Pancreas (tissue), 10 donors: ENCODE measurements at regions not wholly inside any gene's neighbourhood (a gene's known extent, or its start where the extent isn't known, plus 50 kb on each side); places are given as distances from the start of the nearest gene placed in this dataset.

Experiments
- ATAC-seq, 4 donors: fragments of 200-7000 bp; cut with Tn5 transposase; one replicate each; pipeline versions ENCODE4 v1.8.0 to v1.9.1; 2020; ENCODE audit warnings: mild to moderate bottlenecking in 4 of 4, moderate library complexity in 4 of 4
- DNase-seq, 6 donors: peaks; one replicate each; pipeline ENCODE4 v3.0.0-alpha.2; 2020
- FAIRE-seq: peaks from 2 replicates; lab custom pipeline; 2012; peaks lifted over from hg19 to GRCh38; lab: Jason Lieb, UNC
- H3K27ac ChIP-seq, 4 donors: fragments of 200-600 bp; sonication (generic); 1 replicate in 3 of 4; 2 replicates in 1 of 4; pipeline versions ENCODE4 v1.5.0 to v1.8.0; 2020
- H3K27me3 ChIP-seq, 4 donors: fragments of 200-600 bp; one replicate each; pipeline ENCODE4 v1.8.0; 2021
- H3K36me3 ChIP-seq, 3 donors: fragments of 200-600 bp; sonication (generic) in 1 of 3; one replicate each; pipeline versions ENCODE4 v1.5.0 to v1.8.0; 2020 to 2021
- H3K4me1 ChIP-seq, 3 donors: fragments of 200-600 bp; one replicate each; pipeline ENCODE4 v1.8.0; 2021
- H3K4me3 ChIP-seq, 4 donors: fragments of 200-600 bp; sonication (generic) in 2 of 4; one replicate each; pipeline versions ENCODE4 v1.5.0 to v1.8.0; 2020 to 2021
- H3K9me3 ChIP-seq, 4 donors: fragments of 200-600 bp; one replicate each; pipeline ENCODE4 v1.8.0; 2021
- WGBS, 2 donors: extraction: QIAGEN DNeasy Blood & Tissue Kit; methylation state at CpG; one replicate each; pipeline ENCODE4 v1.1.7; 2013; 5-methylcytosine and 5-hydroxymethylcytosine counted together
- intact Hi-C, 3 donors: fragments of 100-400 bp; cut with DNase I; formaldehyde crosslinking; loops; one replicate each; pipeline versions ENCODE4 v1.11.1 to v1.14.2; 2022
- TF ChIP-seq, protein P1 (sequence below), 4 donors: fragments of 200-600 bp; sonication (generic) in 3 of 4; IDR thresholded peaks; one replicate each; pipeline versions ENCODE4 v1.5.0 to v1.8.0; 2021; ENCODE audit warnings: antibody characterized with exemption in 4 of 4
- donor health status: healthy with polysubstance abuse.
- donor health status: DM: no; HTN: no; CAD: no; lungs with moderate emphysema.
- donor health status: DM: no; HTN: no; CAD: no.
- donor health status: control.
- donor health status: control.
- donor health status: Bipolar disorder and iron deficiency.
- donor health status: DM: yes; HTN: yes; CAD: no.
- donor health status: DM: no; HTN: no; CAD: no.
- donor health status: DM: no; HTN: no; CAD: no.
- donor health status: DM: yes; HTN: yes; CAD: no.

DNA sequence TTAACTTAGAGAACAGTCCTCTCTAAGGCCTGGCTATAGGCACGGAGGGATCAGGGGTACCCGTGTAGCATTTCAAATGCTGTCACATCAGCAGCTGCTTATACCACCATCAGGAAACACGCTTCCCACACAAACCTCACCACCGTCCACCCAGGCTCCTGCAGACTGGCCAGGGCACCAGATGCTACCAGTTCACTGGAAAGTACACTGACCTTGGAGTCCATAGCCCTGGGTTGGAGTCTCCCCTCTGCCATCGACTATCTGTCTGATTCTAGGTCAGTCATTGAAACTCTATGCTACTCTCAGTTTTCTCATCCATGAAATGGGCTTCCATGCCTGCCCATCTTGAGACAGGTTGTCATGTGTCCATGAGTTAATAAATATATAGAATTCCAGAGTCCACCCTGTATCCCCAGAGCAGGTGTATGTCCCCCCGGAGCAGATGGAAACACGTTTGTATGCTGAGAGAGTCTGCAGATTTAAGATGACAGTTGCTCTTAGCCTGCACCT, 156.0 kb upstream of the SMAD3 start:
- ATAC-seq (no peak), FAIRE-seq (no peak)

DNA sequence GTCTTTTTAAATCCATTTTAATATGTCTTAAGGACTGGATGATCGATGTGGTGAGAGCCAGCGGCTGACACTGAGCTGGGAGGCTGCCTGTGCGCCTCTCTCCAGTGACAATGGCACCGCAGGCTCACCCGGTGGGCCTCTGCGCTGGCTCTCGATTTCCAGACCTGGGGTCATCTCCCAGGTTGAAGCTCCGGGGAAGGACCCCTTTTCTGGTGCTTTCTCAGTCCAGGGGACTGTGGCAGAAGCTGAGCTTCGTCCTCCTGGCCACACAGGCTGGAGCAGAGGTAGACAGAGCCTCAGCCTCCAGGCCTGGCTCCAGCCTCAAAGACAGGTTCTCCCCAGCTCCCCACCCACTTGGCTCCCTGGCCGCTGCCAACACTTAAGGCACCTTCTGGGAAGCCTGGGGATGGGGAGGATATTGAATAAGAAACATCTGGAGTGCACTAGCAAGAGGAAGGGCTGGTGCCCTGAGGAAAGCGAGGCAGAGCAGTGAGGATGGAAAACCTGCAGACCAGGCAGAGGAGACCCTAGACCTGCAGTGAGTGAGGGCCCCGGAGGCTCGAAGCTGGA, 154.2 kb upstream of the SMAD3 start:
- H3K9me3 ChIP-seq = no peaks in the 10 kb centered on the region
- WGBS, 2 donors = 82 to 83% methylated on average over 13 of the region's 13 CpGs
- H3K4me3 ChIP-seq = no peak overlapping the region
- TF ChIP-seq, protein P1, sequence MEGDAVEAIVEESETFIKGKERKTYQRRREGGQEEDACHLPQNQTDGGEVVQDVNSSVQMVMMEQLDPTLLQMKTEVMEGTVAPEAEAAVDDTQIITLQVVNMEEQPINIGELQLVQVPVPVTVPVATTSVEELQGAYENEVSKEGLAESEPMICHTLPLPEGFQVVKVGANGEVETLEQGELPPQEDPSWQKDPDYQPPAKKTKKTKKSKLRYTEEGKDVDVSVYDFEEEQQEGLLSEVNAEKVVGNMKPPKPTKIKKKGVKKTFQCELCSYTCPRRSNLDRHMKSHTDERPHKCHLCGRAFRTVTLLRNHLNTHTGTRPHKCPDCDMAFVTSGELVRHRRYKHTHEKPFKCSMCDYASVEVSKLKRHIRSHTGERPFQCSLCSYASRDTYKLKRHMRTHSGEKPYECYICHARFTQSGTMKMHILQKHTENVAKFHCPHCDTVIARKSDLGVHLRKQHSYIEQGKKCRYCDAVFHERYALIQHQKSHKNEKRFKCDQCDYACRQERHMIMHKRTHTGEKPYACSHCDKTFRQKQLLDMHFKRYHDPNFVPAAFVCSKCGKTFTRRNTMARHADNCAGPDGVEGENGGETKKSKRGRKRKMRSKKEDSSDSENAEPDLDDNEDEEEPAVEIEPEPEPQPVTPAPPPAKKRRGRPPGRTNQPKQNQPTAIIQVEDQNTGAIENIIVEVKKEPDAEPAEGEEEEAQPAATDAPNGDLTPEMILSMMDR (IDR thresholded peaks at IDR 0.05) = no peak
- no peaks in the 10 kb centered on the region for H3K27me3 ChIP-seq
- no peak overlapping the region for H3K27ac ChIP-seq
- FAIRE-seq (no peak), DNase-seq (no peak), ATAC-seq (no peak)
- intact Hi-C loops = no loop called here
- H3K4me1 ChIP-seq = no peaks in the 10 kb centered on the region
- no peaks in the 10 kb centered on the region for H3K36me3 ChIP-seq

More for the DNA sequence above, 156.0 kb upstream of the SMAD3 start:
- DNase-seq = no peak
- H3K36me3 ChIP-seq = no peaks in the 10 kb centered on the region
- intact Hi-C loops = no loop called here
- TF ChIP-seq, protein P1 (IDR thresholded peaks at IDR 0.05) = no peak
- H3K27me3 ChIP-seq = no peaks in the 10 kb centered on the region
- H3K9me3 ChIP-seq = no peaks in the 10 kb centered on the region
- no peak overlapping the region for H3K27ac ChIP-seq
- 74 to 85% methylated on average over 7 of the region's 7 CpGs for WGBS, 2 donors
- H3K4me3 ChIP-seq = no peak overlapping the region
- H3K4me1 ChIP-seq = no peaks in the 10 kb centered on the region

- Histone ChIP-seq H3K4me3 (no peak overlapping the region), H3K27me3 (no peaks in the 10 kb centered on the region), H3K4me1 (no peaks in the 10 kb centered on the region), H3K36me3 (no peaks in the 10 kb centered on the region), H3K27ac (no peak overlapping the region), H3K9me3 (no peaks in the 10 kb centered on the region)
- no peak for FAIRE-seq
- no peak for DNase-seq
- 55 to 68% methylated on average over 7 of the region's 7 CpGs for WGBS, 2 donors
- TF ChIP-seq, protein P1 (IDR thresholded peaks at IDR 0.05) = no peak
- intact Hi-C loops = no loop called here
- peak in 2 of 4 donors; percentile 35 to 52 for ATAC-seq
Measured at GRCh38 chr15:66912001-66912400, 153.4 kb upstream of the SMAD3 start.

- Histone ChIP-seq H3K9me3 (no peaks in the 10 kb centered on the region), H3K27me3 (no peaks in the 10 kb centered on the region), H3K27ac (no peak overlapping the region), H3K4me1 (no peaks in the 10 kb centered on the region), H3K4me3 (no peak overlapping the region), H3K36me3 (no peaks in the 10 kb centered on the region)
- FAIRE-seq = no peak
- no peak for ATAC-seq
- TF ChIP-seq, protein P1 (IDR thresholded peaks at IDR 0.05) = no peak
- WGBS, 2 donors = 76 to 86% methylated on average over 7 of the region's 7 CpGs
- intact Hi-C loops = no loop called here
- DNase-seq = no peak
Measured at GRCh38 chr15:66912441-66912840, 153.0 kb upstream of the SMAD3 start.

DNA sequence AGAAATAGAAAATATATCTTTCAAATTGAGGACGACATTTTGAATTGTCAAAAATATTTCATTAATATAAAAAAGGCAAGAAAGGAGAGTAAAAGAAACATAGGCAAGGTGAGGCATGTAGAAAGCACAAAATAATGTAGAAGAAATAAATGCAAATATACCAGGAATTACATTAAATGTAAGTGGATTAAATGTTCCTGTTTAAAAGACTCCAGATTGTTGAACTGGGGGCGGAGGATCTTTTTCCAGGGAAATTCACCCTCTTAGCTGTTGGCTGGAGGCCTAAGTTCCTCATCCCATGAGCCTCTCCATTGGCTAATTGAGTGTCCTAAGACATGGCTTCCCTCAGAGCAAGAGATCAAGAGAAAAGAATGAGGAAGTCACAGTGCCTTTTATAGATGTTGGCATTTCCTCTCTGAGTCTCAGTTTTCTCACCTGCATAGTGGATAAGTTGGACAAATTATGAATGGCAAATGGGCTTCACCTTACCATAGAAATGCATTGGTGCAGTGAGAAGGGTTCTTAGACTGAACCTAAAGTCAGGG, 147.4 kb upstream of the SMAD3 start:
- intact Hi-C loops = no loop called here
- H3K36me3 ChIP-seq = no peaks in the 10 kb centered on the region
- no peak for ATAC-seq
- TF ChIP-seq, protein P1 (IDR thresholded peaks at IDR 0.05) = no peak
- H3K27ac ChIP-seq = no peak overlapping the region
- no peak overlapping the region for H3K4me3 ChIP-seq
- no peaks in the 10 kb centered on the region for H3K27me3 ChIP-seq
- no peak for DNase-seq
- FAIRE-seq = no peak
- H3K4me1 ChIP-seq = peaks cover 0 to 2% (median 0%) of the 10 kb centered on the region in 3 donors
- 91 to 96% methylated on average over 2 of the region's 2 CpGs for WGBS, 2 donors
- no peaks in the 10 kb centered on the region for H3K9me3 ChIP-seq
